ENCODE measurements at regions not wholly inside any gene's neighbourhood (a gene's known extent, or its start where the extent isn't known, plus 50 kb on each side); places are given as distances from the start of the nearest gene placed in this dataset.

DNA sequence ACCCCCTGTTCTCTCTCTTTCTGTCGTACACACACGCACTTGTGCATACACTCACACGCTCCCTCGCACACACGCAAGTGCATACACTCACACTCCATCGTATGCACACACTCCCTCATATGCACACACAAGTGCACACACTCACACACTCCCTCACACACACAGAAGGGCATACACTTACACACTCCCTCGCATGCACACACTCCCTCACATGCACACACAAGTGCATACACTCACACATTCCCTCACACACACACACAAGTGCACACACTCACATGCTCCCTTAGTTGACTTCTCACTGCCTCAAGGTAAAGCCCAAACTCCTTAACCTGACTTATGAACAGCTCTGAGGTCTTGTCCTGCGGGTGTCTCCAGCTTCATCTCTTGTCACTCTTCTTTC is 78.7 kb downstream of the NOG start:
- TF ChIP-seq, protein P1, sequence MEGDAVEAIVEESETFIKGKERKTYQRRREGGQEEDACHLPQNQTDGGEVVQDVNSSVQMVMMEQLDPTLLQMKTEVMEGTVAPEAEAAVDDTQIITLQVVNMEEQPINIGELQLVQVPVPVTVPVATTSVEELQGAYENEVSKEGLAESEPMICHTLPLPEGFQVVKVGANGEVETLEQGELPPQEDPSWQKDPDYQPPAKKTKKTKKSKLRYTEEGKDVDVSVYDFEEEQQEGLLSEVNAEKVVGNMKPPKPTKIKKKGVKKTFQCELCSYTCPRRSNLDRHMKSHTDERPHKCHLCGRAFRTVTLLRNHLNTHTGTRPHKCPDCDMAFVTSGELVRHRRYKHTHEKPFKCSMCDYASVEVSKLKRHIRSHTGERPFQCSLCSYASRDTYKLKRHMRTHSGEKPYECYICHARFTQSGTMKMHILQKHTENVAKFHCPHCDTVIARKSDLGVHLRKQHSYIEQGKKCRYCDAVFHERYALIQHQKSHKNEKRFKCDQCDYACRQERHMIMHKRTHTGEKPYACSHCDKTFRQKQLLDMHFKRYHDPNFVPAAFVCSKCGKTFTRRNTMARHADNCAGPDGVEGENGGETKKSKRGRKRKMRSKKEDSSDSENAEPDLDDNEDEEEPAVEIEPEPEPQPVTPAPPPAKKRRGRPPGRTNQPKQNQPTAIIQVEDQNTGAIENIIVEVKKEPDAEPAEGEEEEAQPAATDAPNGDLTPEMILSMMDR (IDR thresholded peaks at IDR 0.05; ENCODE audit: extremely low read depth in 1 of 2, insufficient read depth in 1 of 2, low read depth in 1 of 2, low read length in 2 of 2), result no peak
- no peak for TF ChIP-seq JUN (IDR thresholded peaks at IDR 0.05; ENCODE audit: borderline replicate concordance, insufficient read depth, insufficient read length, low read depth)
- TF ChIP-seq EZH2 (IDR thresholded peaks at IDR 0.05; ENCODE audit: borderline replicate concordance, low read depth, low read length, severe bottlenecking), result no peak
- TF ChIP-seq, protein P2, sequence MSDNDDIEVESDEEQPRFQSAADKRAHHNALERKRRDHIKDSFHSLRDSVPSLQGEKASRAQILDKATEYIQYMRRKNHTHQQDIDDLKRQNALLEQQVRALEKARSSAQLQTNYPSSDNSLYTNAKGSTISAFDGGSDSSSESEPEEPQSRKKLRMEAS (IDR thresholded peaks at IDR 0.05; ENCODE audit: insufficient read depth, insufficient read length), result no peak
